SK-N-SH (cell line): ENCODE measurements at regions not wholly inside any gene's neighbourhood (a gene's known extent, or its start where the extent isn't known, plus 50 kb on each side); places are given as distances from the start of the nearest gene placed in this dataset.

Source experiments
- CTCF ChIA-PET: fragments of 300-600, 350-600 bp; formaldehyde crosslinking; extraction: SDS; loops from one replicate; lab custom pipeline; 2021; lab: Yijun Ruan, JAX
- POLR2A ChIA-PET: fragments of 350-600 bp; sonication (Branson Sonifier 250); formaldehyde crosslinking; extraction: SDS; loops from one replicate; lab custom pipeline; 2020; ENCODE audit warnings: antibody characterized with exemption, inconsistent platforms; lab: Yijun Ruan, JAX
- DNase-seq: peaks from one replicate; pipeline ENCODE4 v3.0.0; 2012
- H2AFZ ChIP-seq: fragments of 200-600 bp; sonication (generic); 2 replicates; pipeline ENCODE4 v1.8.1; 2016; ENCODE audit warnings: antibody characterized with exemption, mild to moderate bottlenecking, low read depth
- H3F3A ChIP-seq: fragments of 200-600 bp; sonication (generic); replicated peaks from 2 replicates; pipeline ENCODE3; 2016; ENCODE audit warnings: antibody characterized with exemption, mild to moderate bottlenecking; ENCODE audit not compliant: insufficient read depth
- H3K27ac ChIP-seq, 2 experiments: fragments of 200-500 bp in 1 of 2; fragments of 200-600 bp in 1 of 2; sonication (Bioruptor generic) in 1 of 2; sonication (generic), shearing (Covaris generic) in 1 of 2; 2 replicates each; pipeline versions ENCODE4 v1.5.1 to v1.6.1; 2014 to 2016; ENCODE audit warnings: low read depth in 2 of 2, inconsistent platforms in 1 of 2, low read length in 1 of 2, mild to moderate bottlenecking in 1 of 2, mixed read lengths in 1 of 2
- H3K27me3 ChIP-seq: fragments of 200-600 bp; sonication (generic), shearing (Covaris generic); 2 replicates; pipeline ENCODE4 v1.6.1; 2016; ENCODE audit warnings: mixed run types; ENCODE audit not compliant: insufficient read depth
- H3K36me3 ChIP-seq, 2 experiments: fragments of 200-500 bp in 1 of 2; fragments of 200-600 bp in 1 of 2; sonication (Bioruptor generic) in 1 of 2; sonication (generic) in 1 of 2; replicated peaks in 1 of 2; 2 replicates each; pipeline versions ENCODE3 to v1.5.1; 2014 to 2016; ENCODE audit warnings: low read length in 1 of 2, mild to moderate bottlenecking in 1 of 2; ENCODE audit not compliant: insufficient read depth in 2 of 2, control insufficient read depth in 1 of 2
- H3K4me1 ChIP-seq, 2 experiments: fragments of 200-500 bp in 1 of 2; fragments of 200-600 bp in 1 of 2; sonication (Bioruptor generic) in 1 of 2; sonication (generic), shearing (Covaris generic) in 1 of 2; 2 replicates each; pipeline versions ENCODE4 v1.5.1 to v1.6.1; 2014 to 2016; ENCODE audit warnings: low read depth in 1 of 2, low read length in 1 of 2, mixed run types in 1 of 2; ENCODE audit not compliant: insufficient read depth in 2 of 2, control insufficient read depth in 1 of 2
- H3K4me2 ChIP-seq: fragments of 200-600 bp; sonication (generic), shearing (Covaris generic); 2 replicates; pipeline ENCODE4 v1.6.1; 2017; ENCODE audit warnings: mixed run types
- H3K4me3 ChIP-seq, 2 experiments: fragments of 200-500 bp in 1 of 2; fragments of 200-600 bp in 1 of 2; sonication (Bioruptor generic) in 1 of 2; sonication (generic), shearing (Covaris generic) in 1 of 2; 2 replicates each; pipeline versions ENCODE4 v1.5.1 to v1.8.1; 2014 to 2016; ENCODE audit warnings: low read depth in 2 of 2, inconsistent platforms in 1 of 2, low read length in 1 of 2, mild to moderate bottlenecking in 1 of 2, mixed read lengths in 1 of 2, moderate library complexity in 1 of 2
- H3K79me2 ChIP-seq: fragments of 200-600 bp; sonication (generic); 2 replicates; pipeline ENCODE4 v1.8.1; 2017; ENCODE audit warnings: mild to moderate bottlenecking; ENCODE audit not compliant: insufficient read depth
- H3K9ac ChIP-seq: fragments of 200-600 bp; sonication (generic); 2 replicates; pipeline ENCODE4 v1.6.1; 2017; ENCODE audit warnings: mixed run types
- H3K9me2 ChIP-seq: fragments of 200-600 bp; sonication (generic); 2 replicates; pipeline ENCODE4 v1.6.1; 2017; ENCODE audit warnings: mixed run types
- H3K9me3 ChIP-seq: fragments of 200-600 bp; sonication (generic); 2 replicates; pipeline ENCODE4 v1.6.1; 2017; ENCODE audit warnings: mixed run types, mild to moderate bottlenecking, moderate library complexity
- H4K20me1 ChIP-seq: fragments of 200-600 bp; sonication (generic); 2 replicates; pipeline ENCODE4 v1.6.1; 2017; ENCODE audit warnings: mild to moderate bottlenecking, mixed run types; ENCODE audit not compliant: insufficient read depth
- CHD2 ChIP-seq: fragments of 150-350 bp; IDR thresholded peaks from 2 replicates; pipeline ENCODE4 v1.6.1; 2018; ENCODE audit warnings: low read length; ENCODE audit not compliant: partially characterized antibody
- FOXJ3 ChIP-seq: sonication (generic); formaldehyde crosslinking; IDR thresholded peaks from 2 replicates; pipeline ENCODE4 v1.5.1; 2020; ENCODE audit warnings: mild to moderate bottlenecking, missing genetic modification reagents
- GABPA ChIP-seq: IDR thresholded peaks from 2 replicates; pipeline ENCODE4 v1.4.0; 2012; ENCODE audit warnings: low read depth, mild to moderate bottlenecking
- GATA2 ChIP-seq: sonication (generic); formaldehyde crosslinking; IDR thresholded peaks from 2 replicates; pipeline ENCODE4 v1.5.0; 2020; ENCODE audit warnings: mild to moderate bottlenecking, missing genetic modification reagents
- JUND ChIP-seq: IDR thresholded peaks from 2 replicates; pipeline ENCODE4 v1.4.0; 2012
- MEF2A ChIP-seq: IDR thresholded peaks from 2 replicates; pipeline ENCODE4 v1.4.0; 2012; ENCODE audit warnings: low read depth, borderline replicate concordance
- MXI1 ChIP-seq: IDR thresholded peaks from 2 replicates; pipeline ENCODE4 v1.6.1; 2012; ENCODE audit warnings: mild to moderate bottlenecking, low read depth, low read length, improper control_type of control experiment
- NFIC ChIP-seq: IDR thresholded peaks from 2 replicates; pipeline ENCODE4 v1.4.0; 2012; ENCODE audit warnings: borderline replicate concordance
- NRF1 ChIP-seq: IDR thresholded peaks from 2 replicates; pipeline ENCODE4 v1.6.1; 2012; ENCODE audit warnings: low read depth, mild to moderate bottlenecking, low read length
- PBX3 ChIP-seq: IDR thresholded peaks from 2 replicates; pipeline ENCODE4; 2012
- POLR2AphosphoS5 ChIP-seq: IDR thresholded peaks from 2 replicates; pipeline ENCODE4 v1.6.1; 2012; ENCODE audit warnings: low read depth, low read length
- RAD21 ChIP-seq: IDR thresholded peaks from 2 replicates; pipeline ENCODE4 v1.6.1; 2012; ENCODE audit warnings: mild to moderate bottlenecking, low read length
- RFX5 ChIP-seq: IDR thresholded peaks from 2 replicates; pipeline ENCODE4 v1.6.1; 2012; ENCODE audit warnings: mild to moderate bottlenecking, improper control_type of control experiment, low read length
- SMC3 ChIP-seq: IDR thresholded peaks from 2 replicates; pipeline ENCODE4 v1.6.1; 2012; ENCODE audit warnings: low read depth, low read length, improper control_type of control experiment
- TAF1 ChIP-seq: IDR thresholded peaks from 2 replicates; pipeline ENCODE4 v1.6.1; 2012; ENCODE audit warnings: low read depth, mild to moderate bottlenecking, low read length, moderate library complexity, borderline replicate concordance
- TCF12 ChIP-seq: IDR thresholded peaks from 2 replicates; pipeline ENCODE4 v1.4.0; 2012
- TEAD4 ChIP-seq: IDR thresholded peaks from 2 replicates; pipeline ENCODE4 v1.4.0; 2012; ENCODE audit warnings: mild to moderate bottlenecking, borderline replicate concordance; ENCODE audit not compliant: insufficient read depth
- YY1 ChIP-seq: IDR thresholded peaks from 2 replicates; pipeline ENCODE4 v1.4.0; 2012; ENCODE audit warnings: low read depth, mild to moderate bottlenecking
- ZBTB33 ChIP-seq: IDR thresholded peaks from 2 replicates; pipeline ENCODE4 v1.4.0; 2012; ENCODE audit warnings: low read depth, borderline replicate concordance
- WGBS: methylation state at CpG from one replicate; pipeline ENCODE4 v1.1.6; 2017; ENCODE audit warnings: low lambda C conversion rate; 5-methylcytosine and 5-hydroxymethylcytosine counted together
- TF ChIP-seq, protein P1 (sequence below): IDR thresholded peaks from 2 replicates; pipeline ENCODE4 v1.6.1; 2012; ENCODE audit warnings: mild to moderate bottlenecking, low read depth, low read length, moderate library complexity

GRCh38 chrX:94686071-94686470 is 1012.1 kb downstream of the FAM133A start:
- no peaks in the 10 kb centered on the region for H3K9me2 ChIP-seq
- H3K4me1 ChIP-seq: no peaks in the 10 kb centered on the region
- no peaks in the 10 kb centered on the region for H3K79me2 ChIP-seq
- no peaks in the 10 kb centered on the region for H3K36me3 ChIP-seq
- 3% methylated on average over 2 of the region's 2 CpGs for WGBS
- H3K9me3 ChIP-seq: no peaks in the 10 kb centered on the region; the same call in 1 of the 2 replicates
- no peaks in the 10 kb centered on the region for H3K27me3 ChIP-seq
- H2AFZ ChIP-seq: no peak overlapping the region
- ChIA-PET POLR2A (no interaction called here), CTCF (no interaction called here)
- no peak overlapping the region for H3K4me2 ChIP-seq
- H3F3A ChIP-seq: no peaks in the 10 kb centered on the region
- DNase-seq: no peak
- no peak overlapping the region for H3K9ac ChIP-seq
- H3K4me3 ChIP-seq: no peak overlapping the region
- no peak overlapping the region for H3K27ac ChIP-seq
- no peak for TF ChIP-seq PBX3
- TF ChIP-seq MEF2A: no peak
- TF ChIP-seq, protein P1, sequence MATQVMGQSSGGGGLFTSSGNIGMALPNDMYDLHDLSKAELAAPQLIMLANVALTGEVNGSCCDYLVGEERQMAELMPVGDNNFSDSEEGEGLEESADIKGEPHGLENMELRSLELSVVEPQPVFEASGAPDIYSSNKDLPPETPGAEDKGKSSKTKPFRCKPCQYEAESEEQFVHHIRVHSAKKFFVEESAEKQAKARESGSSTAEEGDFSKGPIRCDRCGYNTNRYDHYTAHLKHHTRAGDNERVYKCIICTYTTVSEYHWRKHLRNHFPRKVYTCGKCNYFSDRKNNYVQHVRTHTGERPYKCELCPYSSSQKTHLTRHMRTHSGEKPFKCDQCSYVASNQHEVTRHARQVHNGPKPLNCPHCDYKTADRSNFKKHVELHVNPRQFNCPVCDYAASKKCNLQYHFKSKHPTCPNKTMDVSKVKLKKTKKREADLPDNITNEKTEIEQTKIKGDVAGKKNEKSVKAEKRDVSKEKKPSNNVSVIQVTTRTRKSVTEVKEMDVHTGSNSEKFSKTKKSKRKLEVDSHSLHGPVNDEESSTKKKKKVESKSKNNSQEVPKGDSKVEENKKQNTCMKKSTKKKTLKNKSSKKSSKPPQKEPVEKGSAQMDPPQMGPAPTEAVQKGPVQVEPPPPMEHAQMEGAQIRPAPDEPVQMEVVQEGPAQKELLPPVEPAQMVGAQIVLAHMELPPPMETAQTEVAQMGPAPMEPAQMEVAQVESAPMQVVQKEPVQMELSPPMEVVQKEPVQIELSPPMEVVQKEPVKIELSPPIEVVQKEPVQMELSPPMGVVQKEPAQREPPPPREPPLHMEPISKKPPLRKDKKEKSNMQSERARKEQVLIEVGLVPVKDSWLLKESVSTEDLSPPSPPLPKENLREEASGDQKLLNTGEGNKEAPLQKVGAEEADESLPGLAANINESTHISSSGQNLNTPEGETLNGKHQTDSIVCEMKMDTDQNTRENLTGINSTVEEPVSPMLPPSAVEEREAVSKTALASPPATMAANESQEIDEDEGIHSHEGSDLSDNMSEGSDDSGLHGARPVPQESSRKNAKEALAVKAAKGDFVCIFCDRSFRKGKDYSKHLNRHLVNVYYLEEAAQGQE: no peak
- TF ChIP-seq MXI1: no peak
- TF ChIP-seq YY1: no peak
- no peak for TF ChIP-seq SMC3
- TF ChIP-seq TEAD4: no peak
- no peak for TF ChIP-seq RFX5
- TF ChIP-seq NFIC: no peak
- no peak for TF ChIP-seq JUND
- H4K20me1 ChIP-seq: no peaks in the 10 kb centered on the region

- WGBS: 7% methylated on average over 3 of the region's 3 CpGs
- no peaks in the 10 kb centered on the region for H3K9me2 ChIP-seq
- H3F3A ChIP-seq: no peaks in the 10 kb centered on the region
- POLR2A ChIA-PET: no interaction called here
- H3K27ac ChIP-seq: no peak overlapping the region
- H2AFZ ChIP-seq: no peak overlapping the region
- no peaks in the 10 kb centered on the region for H3K79me2 ChIP-seq
- no peak overlapping the region for H3K4me3 ChIP-seq
- DNase-seq: no peak
- H3K9me3 ChIP-seq: no peaks in the 10 kb centered on the region
- no peaks in the 10 kb centered on the region for H3K36me3 ChIP-seq
- H4K20me1 ChIP-seq: no peaks in the 10 kb centered on the region
- H3K4me2 ChIP-seq: no peak overlapping the region
- no peaks in the 10 kb centered on the region; the same call in 1 of the 2 replicates for H3K27me3 ChIP-seq
- CTCF ChIA-PET: no interaction called here
- H3K4me1 ChIP-seq: no peaks in the 10 kb centered on the region
- H3K9ac ChIP-seq: no peak overlapping the region
- TF ChIP-seq TAF1: no peak
- TF ChIP-seq GABPA: no peak
- no peak for TF ChIP-seq FOXJ3 (CRISPR knock-in tag)
- TF ChIP-seq ZBTB33: no peak
- no peak for TF ChIP-seq NRF1
- TF ChIP-seq POLR2AphosphoS5: no peak
- TF ChIP-seq CHD2: no peak
- TF ChIP-seq GATA2 (CRISPR knock-in tag): no peak
- no peak for TF ChIP-seq TCF12
- TF ChIP-seq, protein P1: no peak
- TF ChIP-seq MEF2A: no peak
- TF ChIP-seq RAD21: no peak
Observed at GRCh38 chrX:94695910-94696309, 1021.9 kb downstream of the FAM133A start.
